ENCODE measurements at regions not wholly inside any gene's neighbourhood (a gene's known extent, or its start where the extent isn't known, plus 50 kb on each side); places are given as distances from the start of the nearest gene placed in this dataset.

DNA sequence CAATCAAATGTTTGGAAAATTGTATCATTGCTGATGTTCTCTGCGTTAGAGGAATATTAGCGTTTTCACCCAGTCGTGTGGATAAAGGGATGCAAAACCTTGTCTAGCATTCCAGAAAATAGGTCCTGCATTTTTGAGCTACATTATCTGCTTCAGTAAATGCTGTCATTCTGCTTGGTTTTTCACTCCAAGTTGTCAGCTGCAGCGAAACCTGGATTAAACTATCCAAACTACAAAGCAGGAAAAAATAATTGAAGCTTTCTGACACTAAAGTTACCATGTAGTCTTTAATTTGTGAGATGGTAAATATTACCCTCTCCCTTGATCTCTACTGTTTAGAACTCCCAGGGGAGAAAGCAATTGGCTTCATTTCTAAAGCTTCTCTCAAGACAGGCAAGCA is 1795.5 kb upstream of the PRR20A start:
- ATAC-seq (ENCODE audit: low FRiP score in 2 of 2), result no peak
- WGBS, 2 donors, result 82 to 84% methylated on average over 4 of the region's 4 CpGs

GRCh38 chr13:55347528-55347927 is 1793.2 kb upstream of the PRR20A start:
- no peak overlapping the region for H3K27ac ChIP-seq
- no peaks in the 10 kb centered on the region for H3K27me3 ChIP-seq
- no peak for TF ChIP-seq POLR2AphosphoS5 (IDR thresholded peaks at IDR 0.05)
- TF ChIP-seq, protein P1, sequence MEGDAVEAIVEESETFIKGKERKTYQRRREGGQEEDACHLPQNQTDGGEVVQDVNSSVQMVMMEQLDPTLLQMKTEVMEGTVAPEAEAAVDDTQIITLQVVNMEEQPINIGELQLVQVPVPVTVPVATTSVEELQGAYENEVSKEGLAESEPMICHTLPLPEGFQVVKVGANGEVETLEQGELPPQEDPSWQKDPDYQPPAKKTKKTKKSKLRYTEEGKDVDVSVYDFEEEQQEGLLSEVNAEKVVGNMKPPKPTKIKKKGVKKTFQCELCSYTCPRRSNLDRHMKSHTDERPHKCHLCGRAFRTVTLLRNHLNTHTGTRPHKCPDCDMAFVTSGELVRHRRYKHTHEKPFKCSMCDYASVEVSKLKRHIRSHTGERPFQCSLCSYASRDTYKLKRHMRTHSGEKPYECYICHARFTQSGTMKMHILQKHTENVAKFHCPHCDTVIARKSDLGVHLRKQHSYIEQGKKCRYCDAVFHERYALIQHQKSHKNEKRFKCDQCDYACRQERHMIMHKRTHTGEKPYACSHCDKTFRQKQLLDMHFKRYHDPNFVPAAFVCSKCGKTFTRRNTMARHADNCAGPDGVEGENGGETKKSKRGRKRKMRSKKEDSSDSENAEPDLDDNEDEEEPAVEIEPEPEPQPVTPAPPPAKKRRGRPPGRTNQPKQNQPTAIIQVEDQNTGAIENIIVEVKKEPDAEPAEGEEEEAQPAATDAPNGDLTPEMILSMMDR (IDR thresholded peaks at IDR 0.05), result no peak
- no peak for TF ChIP-seq POLR2A (IDR thresholded peaks at IDR 0.05)
- TF ChIP-seq EP300 (IDR thresholded peaks at IDR 0.05), result no peak
- no peaks in the 10 kb centered on the region for H3K9me3 ChIP-seq
- ATAC-seq (ENCODE audit: low FRiP score in 2 of 2) (no peak), DNase-seq (no peak)
- 90 to 97% methylated on average over 3 of the region's 3 CpGs for WGBS, 2 donors
- no peak overlapping the region for H3K4me3 ChIP-seq
- no peaks in the 10 kb centered on the region for H3K4me1 ChIP-seq
- no peaks in the 10 kb centered on the region for H3K36me3 ChIP-seq

More for the DNA sequence above, 1795.5 kb upstream of the PRR20A start:
- no peak overlapping the region for H3K27ac ChIP-seq
- no peak overlapping the region for H3K4me3 ChIP-seq
- TF ChIP-seq POLR2A (IDR thresholded peaks at IDR 0.05), result no peak
- TF ChIP-seq EP300 (IDR thresholded peaks at IDR 0.05), result no peak
- TF ChIP-seq, protein P1 (IDR thresholded peaks at IDR 0.05), result no peak
- no peak for TF ChIP-seq POLR2AphosphoS5 (IDR thresholded peaks at IDR 0.05)
- H3K27me3 ChIP-seq, result no peaks in the 10 kb centered on the region
- DNase-seq, result no peak
- no peaks in the 10 kb centered on the region for H3K9me3 ChIP-seq
- no peaks in the 10 kb centered on the region for H3K36me3 ChIP-seq
- no peaks in the 10 kb centered on the region for H3K4me1 ChIP-seq

GRCh38 chr13:55359067-55359466 is 1781.7 kb upstream of the PRR20A start:
- no peaks in the 10 kb centered on the region for H3K27me3 ChIP-seq
- TF ChIP-seq, protein P1 (IDR thresholded peaks at IDR 0.05), result no peak
- TF ChIP-seq POLR2A (IDR thresholded peaks at IDR 0.05) (no peak), POLR2AphosphoS5 (IDR thresholded peaks at IDR 0.05) (no peak), EP300 (IDR thresholded peaks at IDR 0.05) (no peak)
- H3K27ac ChIP-seq, result no peak overlapping the region
- no peaks in the 10 kb centered on the region for H3K36me3 ChIP-seq
- H3K9me3 ChIP-seq, result no peaks in the 10 kb centered on the region
- no peak for ATAC-seq (ENCODE audit: low FRiP score in 2 of 2)
- WGBS, 2 donors, result 76 to 79% methylated on average over 1 of the region's 1 CpG
- no peak overlapping the region for H3K4me3 ChIP-seq
- DNase-seq, result no peak
- H3K4me1 ChIP-seq, result no peaks in the 10 kb centered on the region

DNA sequence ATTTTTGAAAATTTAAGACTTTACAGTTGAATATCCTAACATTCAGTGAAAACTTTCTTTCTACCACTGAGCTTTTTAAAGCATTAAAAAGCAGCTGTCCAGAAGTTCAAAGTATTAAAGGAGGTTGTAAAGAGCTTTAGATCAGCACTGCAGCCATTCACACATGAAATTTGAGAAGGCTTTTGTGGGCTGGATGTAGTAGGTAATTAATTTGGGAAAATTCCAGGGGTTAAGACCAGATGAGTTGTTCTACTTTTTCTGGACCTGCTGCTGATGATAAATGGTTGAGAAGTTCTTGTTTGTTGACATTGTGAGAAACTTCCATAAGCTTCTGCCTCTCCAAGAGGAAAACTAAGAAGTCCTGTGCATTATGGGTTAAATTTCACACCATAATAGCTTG is 1779.6 kb upstream of the PRR20A start:
- Histone ChIP-seq H3K9me3 (no peaks in the 10 kb centered on the region), H3K27me3 (no peaks in the 10 kb centered on the region), H3K36me3 (no peaks in the 10 kb centered on the region), H3K4me3 (no peak overlapping the region), H3K4me1 (no peaks in the 10 kb centered on the region), H3K27ac (no peak overlapping the region)
- ATAC-seq (ENCODE audit: low FRiP score in 2 of 2) (no peak), DNase-seq (no peak)
- TF ChIP-seq POLR2AphosphoS5 (IDR thresholded peaks at IDR 0.05) (no peak), EP300 (IDR thresholded peaks at IDR 0.05) (no peak), POLR2A (IDR thresholded peaks at IDR 0.05) (no peak)
- TF ChIP-seq, protein P1 (IDR thresholded peaks at IDR 0.05), result no peak

DNA sequence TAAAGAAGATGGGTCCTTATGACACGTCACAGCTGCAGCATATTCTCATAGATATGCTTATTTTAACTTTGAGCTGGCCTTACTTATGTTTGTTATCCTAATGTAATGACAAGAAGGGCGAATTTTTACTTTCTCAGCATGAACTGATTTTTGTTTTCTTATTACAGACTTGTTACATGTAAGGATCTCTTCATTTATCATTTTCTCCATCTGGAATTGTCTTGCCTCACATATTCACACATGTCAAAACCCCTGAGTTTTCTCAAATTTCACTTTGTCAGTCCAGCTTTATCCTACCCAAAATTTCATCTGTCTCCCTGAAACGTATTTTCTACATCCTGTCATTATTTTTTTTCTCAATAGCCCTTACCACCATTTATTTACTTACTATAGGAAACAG is 1774.0 kb upstream of the PRR20A start:
- 42 to 49% methylated on average over 3 of the region's 3 CpGs for WGBS, 2 donors
- DNase-seq (no peak), ATAC-seq (ENCODE audit: low FRiP score in 2 of 2) (no peak)
- Histone ChIP-seq H3K27me3 (no peaks in the 10 kb centered on the region), H3K27ac (no peak overlapping the region), H3K36me3 (no peaks in the 10 kb centered on the region), H3K4me1 (no peaks in the 10 kb centered on the region), H3K4me3 (no peak overlapping the region), H3K9me3 (no peaks in the 10 kb centered on the region)
- TF ChIP-seq POLR2A (IDR thresholded peaks at IDR 0.05) (no peak), POLR2AphosphoS5 (IDR thresholded peaks at IDR 0.05) (no peak), EP300 (IDR thresholded peaks at IDR 0.05) (no peak)
- TF ChIP-seq, protein P1 (IDR thresholded peaks at IDR 0.05), result no peak
